Lower leg skin (tissue), 4 donors: ENCODE measurements at regions not wholly inside any gene's neighbourhood (a gene's known extent, or its start where the extent isn't known, plus 50 kb on each side); places are given as distances from the start of the nearest gene placed in this dataset.
A peak's percentile ranks its signal among the peaks of the same experiment; 100 is the strongest.

Experiments
- DNase-seq, 2 donors: peaks; one replicate each; pipeline ENCODE4 v3.0.0-alpha.2; 2019; ENCODE audit warnings: low spot score in 2 of 2
- H3K4me3 ChIP-seq: fragments of 200-600 bp; sonication (generic); 2 replicates; pipeline ENCODE4 v1.5.1; 2017; ENCODE audit warnings: mild to moderate bottlenecking, low read depth; ENCODE audit not compliant: poor library complexity, severe bottlenecking
- POLR2A ChIP-seq, 2 donors: fragments of 450-650 bp; IDR thresholded peaks; one replicate each; pipeline ENCODE4 v1.6.1; 2016 to 2017; ENCODE audit warnings: antibody characterized with exemption in 2 of 2, mild to moderate bottlenecking in 1 of 2, moderate library complexity in 1 of 2
- WGBS, 2 donors: methylation state at CpG; one replicate each; pipeline ENCODE4 v1.1.5; 2018; 5-methylcytosine and 5-hydroxymethylcytosine counted together
- intact Hi-C: fragments of 100-400 bp; cut with DNase I; formaldehyde crosslinking; loops from one replicate; pipeline ENCODE4 v1.15.0; 2023; ENCODE audit warnings: low total_unique reads
- TF ChIP-seq, protein P1 (sequence below), 3 donors: fragments of 450-650 bp; IDR thresholded peaks; one replicate each; pipeline ENCODE4 v1.5.1; 2016; ENCODE audit warnings: antibody characterized with exemption in 3 of 3, mild to moderate bottlenecking in 3 of 3, moderate library complexity in 2 of 3

DNA sequence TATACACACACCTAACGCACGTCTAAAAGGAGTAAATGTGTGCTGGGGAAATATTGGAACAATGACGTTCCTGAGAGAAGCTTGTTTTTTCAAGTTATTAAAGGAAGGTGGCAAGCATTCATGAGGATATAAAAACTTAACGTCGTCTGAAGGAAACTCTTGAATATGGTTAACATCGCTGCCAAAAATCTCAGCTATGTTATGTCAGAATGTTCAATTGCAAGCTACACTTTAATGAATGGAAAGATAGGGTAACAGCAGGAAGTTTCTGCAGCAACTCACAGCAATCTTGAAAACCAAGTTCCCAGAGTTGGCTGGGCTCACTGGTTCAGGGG, 54.3 kb upstream of the MEF2A start:
- TF ChIP-seq POLR2A (IDR thresholded peaks at IDR 0.05) = no peak
- TF ChIP-seq, protein P1, sequence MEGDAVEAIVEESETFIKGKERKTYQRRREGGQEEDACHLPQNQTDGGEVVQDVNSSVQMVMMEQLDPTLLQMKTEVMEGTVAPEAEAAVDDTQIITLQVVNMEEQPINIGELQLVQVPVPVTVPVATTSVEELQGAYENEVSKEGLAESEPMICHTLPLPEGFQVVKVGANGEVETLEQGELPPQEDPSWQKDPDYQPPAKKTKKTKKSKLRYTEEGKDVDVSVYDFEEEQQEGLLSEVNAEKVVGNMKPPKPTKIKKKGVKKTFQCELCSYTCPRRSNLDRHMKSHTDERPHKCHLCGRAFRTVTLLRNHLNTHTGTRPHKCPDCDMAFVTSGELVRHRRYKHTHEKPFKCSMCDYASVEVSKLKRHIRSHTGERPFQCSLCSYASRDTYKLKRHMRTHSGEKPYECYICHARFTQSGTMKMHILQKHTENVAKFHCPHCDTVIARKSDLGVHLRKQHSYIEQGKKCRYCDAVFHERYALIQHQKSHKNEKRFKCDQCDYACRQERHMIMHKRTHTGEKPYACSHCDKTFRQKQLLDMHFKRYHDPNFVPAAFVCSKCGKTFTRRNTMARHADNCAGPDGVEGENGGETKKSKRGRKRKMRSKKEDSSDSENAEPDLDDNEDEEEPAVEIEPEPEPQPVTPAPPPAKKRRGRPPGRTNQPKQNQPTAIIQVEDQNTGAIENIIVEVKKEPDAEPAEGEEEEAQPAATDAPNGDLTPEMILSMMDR (IDR thresholded peaks at IDR 0.05) = no peak
- H3K4me3 ChIP-seq = no peak overlapping the region
- 12 to 17% methylated on average over 6 of the region's 6 CpGs for WGBS, 2 donors
- no peak for DNase-seq
- intact Hi-C loops = no loop called here

DNA sequence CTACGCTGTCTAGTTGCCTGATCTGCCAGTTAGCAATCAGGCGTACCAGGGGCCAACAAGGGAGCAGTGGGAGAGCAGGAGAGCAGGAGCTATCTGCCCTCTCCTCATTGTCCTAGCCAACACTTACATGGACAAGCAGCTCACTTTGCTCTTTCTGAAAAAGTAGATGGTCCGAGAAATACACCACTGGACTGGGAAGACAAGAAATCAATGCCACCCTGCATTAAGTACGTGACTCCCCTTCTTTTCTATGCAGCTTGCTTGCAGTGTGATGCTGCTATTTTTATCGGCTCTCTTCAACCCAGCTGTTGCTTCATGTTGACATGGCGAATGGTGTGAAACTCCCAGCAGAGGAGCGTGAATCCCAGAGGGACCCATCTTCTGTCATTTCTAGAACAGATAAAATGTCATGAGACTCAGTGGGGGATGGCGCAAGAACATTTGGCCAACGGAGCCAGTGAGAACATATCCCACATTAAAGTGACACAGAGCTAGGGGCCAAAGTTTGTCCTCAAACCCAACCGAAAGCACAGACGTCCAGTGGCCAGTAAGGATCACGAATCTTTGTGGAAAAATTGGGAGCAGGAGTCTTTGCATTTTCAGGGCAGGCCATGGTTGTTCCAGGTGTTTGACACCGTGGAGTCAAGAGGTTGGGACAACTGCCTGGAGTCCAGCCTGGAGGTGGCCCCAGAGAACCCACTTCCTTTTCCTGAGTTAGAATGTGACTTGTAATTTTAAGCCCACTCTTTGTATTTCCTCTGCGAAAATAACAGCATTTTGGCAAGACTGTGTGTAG, 53.7 kb upstream of the MEF2A start:
- DNase-seq = peak; percentile 81 to 92
- no peak overlapping the region for H3K4me3 ChIP-seq
- 51 to 57% methylated on average over 14 of the region's 14 CpGs for WGBS, 2 donors
- intact Hi-C loops = no loop called here
- TF ChIP-seq, protein P1 (IDR thresholded peaks at IDR 0.05) = no peak
- TF ChIP-seq POLR2A (IDR thresholded peaks at IDR 0.05) = no peak

DNA sequence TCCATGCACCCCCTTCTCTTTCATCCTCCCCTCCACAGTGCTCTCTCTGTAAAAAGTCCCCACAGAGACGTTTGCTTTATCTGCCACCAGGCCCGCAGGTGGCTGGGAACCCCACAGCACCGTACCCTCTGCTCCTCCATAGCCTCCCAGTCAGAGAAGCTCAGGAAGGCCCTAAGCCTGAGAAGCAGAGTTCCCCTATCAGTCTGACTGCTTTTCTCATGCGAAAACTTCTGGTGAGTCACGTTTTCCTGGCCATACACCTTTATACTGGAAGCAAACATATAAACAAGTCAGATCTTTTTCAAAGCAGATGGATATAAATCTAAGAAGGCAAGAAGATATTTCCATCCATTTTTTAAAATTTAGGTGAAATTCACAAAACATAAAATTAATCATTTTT, 51.5 kb upstream of the MEF2A start:
- DNase-seq = no peak
- TF ChIP-seq, protein P1 (IDR thresholded peaks at IDR 0.05) = no peak
- no peak for TF ChIP-seq POLR2A (IDR thresholded peaks at IDR 0.05)
- intact Hi-C loops = no loop called here
- no peak overlapping the region for H3K4me3 ChIP-seq
- WGBS, 2 donors = 71 to 72% methylated on average over 5 of the region's 5 CpGs
